NCI-H2196 treated with DMSO at 0.1 percent for 48 hours (cell line): ENCODE measurements at regions not wholly inside any gene's neighbourhood (a gene's known extent, or its start where the extent isn't known, plus 50 kb on each side); places are given as distances from the start of the nearest gene placed in this dataset.

ENCODE experiments used
- DNase-seq: peaks from one replicate; lab custom pipeline; 2025; ENCODE audit not compliant: unreplicated experiment; lab: John Stamatoyannopoulos, UW

DNA sequence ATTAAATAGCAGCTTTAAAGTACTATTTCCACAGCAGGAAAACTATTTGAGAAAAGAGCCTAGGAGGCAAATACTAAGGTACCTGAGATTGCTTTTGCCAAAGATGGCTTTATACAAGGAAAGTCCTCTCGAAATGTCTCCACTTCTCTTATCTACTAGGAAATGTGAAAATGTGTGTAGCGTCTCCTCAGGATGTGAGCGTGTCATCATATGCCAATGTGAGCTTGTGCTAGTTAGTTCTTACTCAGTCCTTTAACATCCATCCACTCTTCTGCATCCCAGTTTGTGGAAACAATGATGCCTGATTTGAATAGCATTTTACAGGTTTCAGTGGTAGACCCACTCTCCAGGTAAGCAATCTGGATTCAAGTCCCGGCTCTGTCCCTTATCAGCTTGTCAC lies 421.0 kb downstream of the DYNC2H1 start:
- DNase-seq, result no peak

DNA sequence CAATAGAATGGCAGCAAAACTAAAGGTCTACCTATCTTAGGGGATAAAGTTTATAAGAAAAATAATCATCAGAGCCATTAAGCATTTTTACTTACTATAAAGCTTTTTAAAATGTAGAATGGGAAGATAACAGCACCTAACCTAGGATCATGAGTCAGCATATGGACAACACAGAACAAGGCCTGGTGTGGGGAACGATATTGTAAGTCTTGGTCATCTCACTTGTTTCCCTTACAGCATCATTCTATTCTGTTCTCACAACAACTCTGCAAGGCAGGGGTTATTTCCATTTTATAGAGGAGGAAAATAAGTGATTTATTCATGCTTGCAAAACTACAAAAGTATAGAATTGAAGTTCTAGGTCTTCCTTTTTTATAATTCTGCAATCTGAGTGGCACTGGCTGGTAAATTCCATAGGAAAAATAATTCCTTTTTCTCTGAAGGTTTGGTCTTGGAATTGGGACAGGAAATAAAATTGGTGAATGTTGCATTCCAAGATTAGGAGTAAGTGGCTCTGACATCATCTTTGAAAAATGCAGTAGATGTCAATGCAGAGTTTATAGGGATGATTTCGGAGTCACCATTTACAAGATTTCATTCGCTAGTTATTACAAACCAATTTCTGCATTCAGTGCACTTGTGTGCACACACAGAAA lies 423.0 kb downstream of the DYNC2H1 start:
- DNase-seq, result no peak

GRCh38 chr11:103534191-103534590 lies 425.0 kb downstream of the DYNC2H1 start:
- no peak for DNase-seq

- no peak for DNase-seq
These were observed 425.7 kb downstream of the DYNC2H1 start for GRCh38 chr11:103534959-103535358.

- no peak for DNase-seq
These were observed 427.1 kb downstream of the DYNC2H1 start for GRCh38 chr11:103536335-103536722.

- no peak for DNase-seq
These were observed 428.8 kb downstream of the DYNC2H1 start for GRCh38 chr11:103537904-103538502.

DNA sequence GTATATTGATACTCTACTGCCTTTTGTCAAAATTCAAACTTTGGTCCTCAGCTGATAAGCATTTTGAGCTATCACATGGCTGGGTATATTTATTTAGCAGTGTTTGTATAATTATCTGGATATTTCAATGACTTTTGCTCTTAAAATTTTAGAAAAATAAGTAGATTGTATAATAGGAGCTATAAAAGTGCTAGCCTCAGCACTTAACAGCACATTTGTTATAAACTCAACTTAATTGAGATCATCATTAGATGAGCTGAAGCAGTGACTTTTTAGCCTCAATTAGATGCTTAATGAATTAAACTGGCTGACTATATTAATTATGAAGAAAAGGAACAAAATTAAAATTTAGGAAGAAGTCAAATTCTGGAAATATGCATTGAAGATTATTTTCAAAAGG lies 429.9 kb downstream of the DYNC2H1 start:
- no peak for DNase-seq

GRCh38 chr11:103541186-103541795 lies 432.1 kb downstream of the DYNC2H1 start:
- DNase-seq, result no peak

GRCh38 chr11:103542851-103543250 lies 433.6 kb downstream of the DYNC2H1 start:
- no peak for DNase-seq

GRCh38 chr11:103543456-103543855 lies 434.2 kb downstream of the DYNC2H1 start:
- DNase-seq, result no peak

GRCh38 chr11:103544874-103545273 lies 435.6 kb downstream of the DYNC2H1 start:
- DNase-seq, result no peak

- DNase-seq, result no peak
These were observed 436.3 kb downstream of the DYNC2H1 start for GRCh38 chr11:103545551-103545950.

GRCh38 chr11:103546236-103546635 lies 437.0 kb downstream of the DYNC2H1 start:
- peak; percentile 21 for DNase-seq

GRCh38 chr11:103547024-103547423 lies 437.8 kb downstream of the DYNC2H1 start:
- DNase-seq, result no peak

DNA sequence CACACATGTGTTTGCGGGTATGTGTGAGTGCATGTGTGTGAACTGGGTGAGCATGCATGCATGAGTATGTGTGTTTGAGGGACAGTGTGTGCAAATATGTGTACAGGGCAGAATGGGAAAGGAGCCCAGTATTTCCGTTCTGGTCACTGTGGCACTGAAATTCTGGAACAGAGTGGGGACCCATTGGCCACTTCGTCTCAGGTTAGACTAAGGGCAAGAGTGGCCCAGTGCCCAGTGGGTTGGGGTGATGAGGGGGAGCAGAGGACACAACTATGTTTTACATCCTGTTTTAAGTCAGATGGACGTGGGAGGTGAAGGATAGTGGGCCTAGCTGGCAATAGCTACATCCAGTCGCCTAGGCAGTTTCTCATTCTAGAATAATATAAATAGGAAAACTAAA lies 438.5 kb downstream of the DYNC2H1 start:
- DNase-seq, result no peak

DNA sequence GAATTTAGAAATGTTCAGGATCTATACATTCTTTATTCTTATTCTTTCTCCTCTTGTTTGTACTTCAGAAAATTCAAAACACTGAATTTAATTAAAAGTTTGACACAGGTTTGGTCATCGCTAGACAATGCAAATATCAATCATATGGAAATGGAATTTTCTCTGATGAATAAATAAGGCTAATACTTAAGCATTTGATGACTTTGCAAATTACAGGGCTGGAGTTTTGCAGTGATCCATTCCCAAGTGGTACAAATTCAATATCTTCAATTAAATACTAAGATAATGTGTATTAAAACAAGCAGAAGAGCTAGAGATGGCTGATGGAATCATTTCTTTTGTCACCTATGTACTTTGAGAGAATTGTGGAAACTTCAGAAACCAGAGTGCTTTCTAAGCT lies 439.6 kb downstream of the DYNC2H1 start:
- DNase-seq, result no peak

DNA sequence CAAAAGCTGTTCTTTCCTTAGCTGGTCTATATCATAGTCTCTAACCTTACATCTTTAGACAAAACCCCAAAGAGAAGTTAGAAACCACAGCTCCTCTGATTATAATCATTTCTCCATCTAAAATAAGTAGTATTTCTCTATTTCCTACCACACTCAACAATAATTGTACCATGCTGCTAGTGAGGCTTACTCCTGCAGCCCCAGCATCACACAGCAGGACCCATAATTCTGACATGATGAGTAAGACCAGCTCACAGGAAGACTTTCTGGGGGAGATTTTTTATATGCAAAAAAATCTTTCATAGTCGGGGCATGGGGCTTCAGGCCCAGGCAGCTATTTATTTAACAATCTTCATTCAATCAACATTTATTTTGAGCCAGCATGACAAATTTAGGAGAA lies 441.6 kb downstream of the DYNC2H1 start:
- no peak for DNase-seq

DNA sequence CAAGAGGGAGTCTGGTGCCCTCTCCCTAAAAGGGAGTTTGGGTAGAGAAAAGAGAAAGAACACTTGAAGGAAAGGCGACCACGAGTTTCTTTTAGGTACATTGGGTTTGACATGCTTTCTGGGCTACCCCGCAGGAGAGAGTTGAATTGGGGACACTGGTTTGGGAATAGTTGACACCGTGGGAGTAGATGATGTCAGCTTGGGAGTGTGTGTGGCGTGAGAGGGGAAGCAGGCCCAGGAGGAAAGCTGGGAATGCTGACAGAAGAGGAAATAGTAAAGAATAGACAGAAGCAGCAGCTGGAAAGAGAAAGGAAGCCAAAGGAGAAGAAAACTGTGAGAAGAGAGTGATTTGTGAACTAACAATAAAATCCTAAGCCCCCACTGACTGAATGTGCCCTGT lies 442.9 kb downstream of the DYNC2H1 start:
- DNase-seq, result no peak

- no peak for DNase-seq
These were observed 446.9 kb downstream of the DYNC2H1 start for GRCh38 chr11:103556171-103556570.

- no peak for DNase-seq
These were observed 456.9 kb downstream of the DYNC2H1 start for GRCh38 chr11:103566116-103566515.

- DNase-seq, result no peak
These were observed 454.7 kb upstream of the DDI1 start for GRCh38 chr11:103581760-103582159.

GRCh38 chr11:103582351-103582909 lies 454.0 kb upstream of the DDI1 start:
- no peak for DNase-seq
